B cell (primary cell): ENCODE measurements at regions not wholly inside any gene's neighbourhood (a gene's known extent, or its start where the extent isn't known, plus 50 kb on each side); places are given as distances from the start of the nearest gene placed in this dataset.
"Not testable (repeated sequence)": the region's sequence is repeated elsewhere in the genome, so short reads cannot be mapped to it uniquely, and the experiment has no call there.

Experiments used
- EZH2 ChIP-seq: IDR thresholded peaks from 2 replicates; pipeline ENCODE4 v1.6.1; 2012; ENCODE audit warnings: borderline replicate concordance, low read depth, mild to moderate bottlenecking, moderate library complexity, low read length; ENCODE audit not compliant: insufficient read depth, poor library complexity, severe bottlenecking
- TF ChIP-seq, protein P1 (sequence below): fragments of 200-600 bp; IDR thresholded peaks from one replicate; pipeline ENCODE4 v1.8.0; 2022; ENCODE audit warnings: antibody characterized with exemption, mild to moderate bottlenecking

DNA sequence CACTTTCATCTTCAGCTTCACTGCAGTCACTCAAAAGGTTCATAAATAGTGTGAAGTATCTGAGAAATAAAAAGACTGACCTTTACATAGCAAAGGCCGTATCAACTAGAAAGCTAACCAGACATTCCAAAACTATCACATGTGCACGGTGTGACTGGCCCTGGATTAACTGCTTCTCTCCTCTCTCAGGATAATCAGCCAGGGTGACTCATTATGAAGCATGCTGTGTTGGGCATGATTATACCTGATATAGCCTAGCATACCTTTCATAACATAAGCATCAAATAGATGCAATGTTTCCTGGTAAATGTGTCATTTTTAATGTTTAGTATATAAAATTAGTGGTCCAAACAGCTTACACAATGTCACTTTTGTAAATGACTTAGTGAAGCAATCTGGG is 62.7 kb upstream of the POTEB3 start:
- TF ChIP-seq, protein P1, sequence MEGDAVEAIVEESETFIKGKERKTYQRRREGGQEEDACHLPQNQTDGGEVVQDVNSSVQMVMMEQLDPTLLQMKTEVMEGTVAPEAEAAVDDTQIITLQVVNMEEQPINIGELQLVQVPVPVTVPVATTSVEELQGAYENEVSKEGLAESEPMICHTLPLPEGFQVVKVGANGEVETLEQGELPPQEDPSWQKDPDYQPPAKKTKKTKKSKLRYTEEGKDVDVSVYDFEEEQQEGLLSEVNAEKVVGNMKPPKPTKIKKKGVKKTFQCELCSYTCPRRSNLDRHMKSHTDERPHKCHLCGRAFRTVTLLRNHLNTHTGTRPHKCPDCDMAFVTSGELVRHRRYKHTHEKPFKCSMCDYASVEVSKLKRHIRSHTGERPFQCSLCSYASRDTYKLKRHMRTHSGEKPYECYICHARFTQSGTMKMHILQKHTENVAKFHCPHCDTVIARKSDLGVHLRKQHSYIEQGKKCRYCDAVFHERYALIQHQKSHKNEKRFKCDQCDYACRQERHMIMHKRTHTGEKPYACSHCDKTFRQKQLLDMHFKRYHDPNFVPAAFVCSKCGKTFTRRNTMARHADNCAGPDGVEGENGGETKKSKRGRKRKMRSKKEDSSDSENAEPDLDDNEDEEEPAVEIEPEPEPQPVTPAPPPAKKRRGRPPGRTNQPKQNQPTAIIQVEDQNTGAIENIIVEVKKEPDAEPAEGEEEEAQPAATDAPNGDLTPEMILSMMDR, result not testable (repeated sequence)
- not testable (repeated sequence) for TF ChIP-seq EZH2
